ENCODE measurements at regions not wholly inside any gene's neighbourhood (a gene's known extent, or its start where the extent isn't known, plus 50 kb on each side); places are given as distances from the start of the nearest gene placed in this dataset.

DNA sequence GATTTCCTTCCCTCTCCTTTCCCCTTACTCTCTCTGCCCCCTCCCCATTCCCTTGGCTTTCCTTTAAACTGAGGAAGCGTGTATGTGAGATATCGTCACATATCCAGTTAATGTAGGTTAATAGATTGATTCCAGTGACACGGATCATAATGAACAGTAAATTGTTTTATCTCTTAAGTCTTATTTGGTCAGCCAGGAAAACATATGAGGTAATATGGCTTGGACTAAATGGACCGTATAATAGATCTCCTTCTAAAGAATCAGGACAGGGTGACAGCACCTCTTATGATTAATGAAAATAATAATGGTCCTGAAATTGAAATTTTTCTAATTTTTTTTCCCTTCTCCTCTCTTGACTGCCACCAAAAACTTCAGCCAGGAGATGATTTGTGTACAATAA, 779.8 kb upstream of the NR2F2 start:
- DNase-seq, result no peak

DNA sequence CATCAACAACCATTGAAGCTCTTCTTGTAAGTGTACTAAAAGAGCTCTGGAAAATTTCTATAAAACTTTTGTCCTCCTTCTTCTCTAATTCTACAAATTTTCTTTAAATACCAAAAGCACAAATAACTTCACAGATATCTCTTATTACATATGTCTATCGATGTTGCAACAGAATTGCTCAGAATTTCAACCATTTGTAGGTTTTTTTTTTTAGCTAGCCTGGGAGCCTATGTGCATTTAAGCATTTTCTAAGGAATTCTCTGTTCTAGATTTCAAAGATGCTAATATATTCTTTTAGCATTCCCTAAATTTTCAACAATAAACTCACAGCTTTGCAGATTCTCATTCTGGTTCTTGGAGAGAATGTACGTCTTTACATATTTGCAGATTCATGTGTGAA, 774.3 kb upstream of the NR2F2 start:
- DNase-seq, result no peak

DNA sequence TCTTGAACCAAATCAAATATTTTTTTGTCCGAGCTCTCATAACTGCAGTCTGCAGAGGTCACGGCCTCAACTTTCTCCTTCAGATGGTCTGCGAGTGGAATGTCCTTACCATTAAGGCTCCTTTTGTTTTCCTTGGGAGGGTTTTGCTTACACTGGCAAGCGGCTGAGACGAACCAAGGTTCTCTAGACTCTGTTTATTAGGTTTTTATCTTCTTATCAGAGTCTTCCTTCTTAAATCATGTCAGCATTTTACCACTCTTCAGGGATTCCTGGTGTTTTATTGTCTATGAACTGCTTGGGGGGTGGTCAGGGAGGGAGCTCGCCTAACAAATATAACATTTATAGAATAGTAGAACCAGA, 773.7 kb upstream of the NR2F2 start:
- DNase-seq, result no peak

DNA sequence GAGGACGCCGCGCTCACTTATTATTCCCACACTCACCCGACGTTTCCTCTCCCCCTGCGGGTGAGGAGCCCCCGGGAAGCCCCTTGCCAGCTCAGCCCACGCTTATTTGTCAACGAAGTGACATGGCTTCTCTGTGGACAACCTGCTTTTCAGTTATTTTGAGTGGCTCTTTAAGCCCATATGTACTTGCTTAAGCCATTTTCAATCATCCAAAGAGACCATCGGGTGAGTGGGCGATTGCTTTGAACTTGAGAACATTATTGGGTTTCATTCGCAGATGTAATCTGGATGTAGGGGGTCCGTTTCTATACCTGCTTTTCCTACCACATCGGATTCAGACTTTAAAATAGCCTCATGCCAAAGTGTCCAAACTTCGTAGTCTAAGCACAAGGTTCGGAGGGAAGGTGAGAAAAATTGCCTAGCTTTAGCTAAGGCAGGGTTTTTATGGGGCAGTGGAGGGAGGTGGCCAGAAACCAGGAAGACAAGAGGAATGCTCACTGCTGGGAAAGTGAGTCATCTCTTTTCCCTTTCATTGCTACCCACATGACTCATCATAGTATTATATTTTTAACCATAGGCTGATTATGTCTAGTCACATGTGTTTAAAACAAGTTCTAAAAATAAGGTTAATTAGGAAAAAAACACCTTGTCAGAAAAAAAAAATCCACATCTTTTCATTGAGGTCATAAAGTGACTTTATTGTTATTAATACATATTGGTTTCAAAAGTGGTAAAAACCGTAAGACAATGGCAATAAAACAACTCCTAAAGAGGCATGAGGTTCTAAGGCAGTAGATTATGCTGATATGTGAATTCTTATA, 773.1 kb upstream of the NR2F2 start:
- no peak for DNase-seq

DNA sequence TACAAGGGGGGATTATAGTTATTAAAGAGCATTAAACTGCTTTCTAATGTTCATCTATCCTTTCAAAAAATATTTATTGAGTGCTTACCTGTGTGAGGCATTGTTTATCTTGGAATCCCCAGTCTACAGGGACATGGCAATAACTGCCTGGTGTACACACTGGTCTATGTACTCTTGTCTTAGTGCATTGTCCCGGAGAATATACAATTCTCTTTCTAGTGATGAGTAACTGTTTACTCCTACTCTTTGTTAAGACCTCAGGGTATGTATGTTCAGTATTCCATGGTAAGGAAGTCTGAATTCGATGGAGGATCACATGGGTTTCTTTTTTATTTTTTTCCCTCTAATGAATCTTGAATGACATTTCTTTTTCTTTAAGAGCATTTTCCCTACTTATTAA, 772.4 kb upstream of the NR2F2 start:
- DNase-seq, result no peak

DNA sequence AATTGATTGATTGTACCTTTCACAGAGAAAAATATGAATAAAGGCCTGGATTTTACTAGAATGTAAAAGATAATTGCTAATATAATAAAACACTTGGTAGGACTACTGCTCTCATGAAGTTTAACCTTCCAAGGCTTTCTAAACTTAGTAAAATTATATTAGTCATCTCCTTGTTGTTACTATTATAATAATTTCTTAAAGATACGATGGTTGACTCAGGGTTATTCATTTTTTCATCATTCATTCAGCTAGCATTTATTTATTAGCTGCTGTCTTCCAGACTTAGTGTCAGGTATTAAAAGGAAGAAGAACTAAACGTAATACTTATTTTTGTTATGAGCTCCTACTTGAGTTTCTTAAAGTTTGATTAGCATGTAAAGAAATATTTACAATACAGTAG, 771.6 kb upstream of the NR2F2 start:
- DNase-seq, result no peak

DNA sequence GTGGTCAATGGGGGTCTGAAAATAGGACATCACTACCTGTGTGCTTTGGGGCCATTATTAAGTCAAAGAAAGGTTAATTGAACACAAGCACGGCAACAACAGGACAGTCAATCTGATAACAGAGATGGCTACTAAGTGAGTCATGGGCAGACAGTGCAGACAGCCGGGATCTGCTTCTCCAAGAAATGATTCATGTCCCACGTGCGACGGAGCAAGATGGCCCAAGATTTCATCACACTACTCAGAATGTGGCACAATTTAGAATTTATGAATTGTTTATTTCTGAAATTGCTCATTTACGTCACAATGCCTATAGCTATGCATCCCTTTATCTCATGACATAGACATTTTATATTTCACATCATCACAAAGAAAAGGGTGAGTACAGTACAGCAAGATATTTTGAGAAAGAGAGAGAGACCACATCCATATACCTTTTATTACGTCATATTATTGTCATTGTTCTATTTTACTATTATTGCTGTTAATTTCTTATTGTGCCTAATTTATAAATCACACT, 770.6 kb upstream of the NR2F2 start:
- no peak for DNase-seq

DNA sequence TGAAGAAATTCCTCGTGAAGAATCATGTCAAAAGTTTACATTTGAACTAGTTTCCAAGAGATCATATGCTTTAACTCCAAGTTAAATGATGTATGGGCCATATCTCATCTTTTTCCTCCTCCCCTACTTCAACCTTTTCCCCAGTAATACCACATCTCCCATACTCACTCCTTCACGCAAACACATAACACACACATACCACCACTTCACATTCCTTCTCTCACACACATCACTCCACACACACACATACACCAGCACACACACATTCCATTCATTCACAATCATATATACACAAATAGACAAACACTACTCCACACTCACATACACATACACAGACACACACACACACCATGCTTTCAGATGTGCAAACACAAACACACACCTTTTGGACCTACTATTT, 769.0 kb upstream of the NR2F2 start:
- no peak for DNase-seq

DNA sequence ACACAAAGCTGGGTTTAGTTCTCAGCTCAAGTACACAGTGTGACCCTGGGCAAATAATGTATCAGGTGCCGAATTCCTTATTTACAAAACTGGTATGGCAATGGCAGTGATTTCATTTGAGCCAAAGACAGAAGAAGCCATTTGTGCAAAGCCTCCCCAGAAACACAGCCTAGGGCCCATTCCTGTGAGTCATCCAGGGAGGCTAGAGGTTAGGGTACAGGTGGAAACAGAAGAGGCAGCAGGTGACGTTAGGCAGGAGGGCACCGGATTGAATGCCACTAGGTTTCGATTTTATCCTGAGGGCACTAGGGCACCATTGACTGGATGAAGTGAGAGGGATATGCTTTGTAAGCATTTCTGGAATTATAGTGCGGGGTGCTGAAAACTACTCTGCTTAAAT, 766.9 kb upstream of the NR2F2 start:
- no peak for DNase-seq

DNA sequence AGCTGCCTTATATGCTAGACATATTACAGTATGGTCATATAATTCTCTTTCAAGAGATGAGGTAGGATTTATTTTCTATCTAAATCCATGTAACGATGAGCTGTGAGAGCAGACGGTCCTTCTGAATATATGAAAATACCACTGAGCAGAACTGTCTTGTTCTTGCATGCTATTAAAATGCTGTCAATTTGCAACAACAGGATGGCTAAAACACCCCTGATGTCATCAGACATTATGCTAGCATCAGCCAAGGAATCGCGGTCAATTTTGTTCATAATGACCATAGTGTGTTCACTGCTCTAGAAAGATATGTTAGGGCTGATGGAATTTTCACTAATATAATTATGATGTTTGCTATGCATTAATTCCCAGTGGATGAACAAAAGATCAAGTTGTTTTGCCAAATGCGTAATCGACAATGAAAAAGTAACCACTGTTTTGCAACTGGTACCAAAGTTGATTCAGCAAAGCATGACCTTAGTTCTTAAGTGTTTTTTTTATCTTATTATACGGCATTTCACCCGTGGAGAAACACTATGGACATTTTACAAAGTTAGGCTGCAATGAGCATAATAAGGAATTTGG, 765.4 kb upstream of the NR2F2 start:
- no peak for DNase-seq

DNA sequence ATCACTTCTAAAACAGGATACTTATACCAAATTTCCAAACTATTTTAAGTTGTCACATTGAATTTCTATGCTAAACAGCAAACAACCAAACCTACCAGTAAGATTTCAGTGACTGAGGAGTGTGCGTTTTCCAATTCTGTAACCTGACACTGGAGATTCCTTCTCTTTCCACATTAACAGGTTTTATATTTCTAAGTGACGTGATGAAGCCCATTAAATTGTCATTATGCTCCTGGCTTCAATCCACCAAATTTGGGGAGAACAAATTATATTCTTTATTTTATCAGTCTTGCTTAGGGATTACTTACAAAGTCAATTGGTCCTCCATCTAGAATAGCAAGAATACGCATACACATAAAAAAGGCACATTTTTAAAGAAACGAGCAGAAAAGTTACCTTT, 764.8 kb upstream of the NR2F2 start:
- DNase-seq, result no peak

DNA sequence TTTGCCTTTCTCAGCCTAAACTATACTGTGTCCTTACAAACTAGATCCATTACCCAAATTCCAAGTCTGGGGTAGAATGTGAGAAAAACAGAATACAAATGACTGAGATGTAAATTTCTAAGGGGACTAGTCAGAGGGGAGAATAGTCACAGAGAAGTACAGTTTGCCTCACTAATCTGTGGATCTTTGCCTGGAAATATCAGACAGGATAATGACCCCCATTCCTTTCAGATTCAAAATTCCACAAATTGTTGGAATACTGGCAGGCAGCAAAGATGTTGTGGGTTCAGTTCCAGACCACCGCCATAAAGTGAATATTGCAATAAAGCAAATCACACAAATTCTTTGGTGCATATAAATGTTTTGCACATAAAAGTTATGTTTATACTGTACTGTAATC, 762.8 kb upstream of the NR2F2 start:
- no peak for DNase-seq

DNA sequence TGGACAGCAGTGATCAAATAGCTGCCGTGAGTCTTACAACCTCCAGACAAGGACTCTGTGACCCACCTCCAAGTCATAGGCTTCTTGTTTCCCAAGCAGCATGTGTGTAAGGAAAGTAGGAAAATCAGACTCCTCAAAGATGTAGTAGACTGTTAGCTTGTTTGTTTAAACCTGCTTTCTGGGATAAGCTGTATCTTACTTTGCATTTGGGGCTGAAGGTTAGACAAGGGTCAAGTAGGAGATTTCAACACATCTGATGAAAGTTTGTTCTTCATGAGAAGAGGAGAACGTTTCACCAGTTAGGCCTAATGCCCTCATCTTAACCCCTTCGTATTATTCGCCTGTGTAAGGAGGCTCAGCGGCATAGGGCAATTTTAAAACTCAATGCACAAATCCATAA, 756.4 kb upstream of the NR2F2 start:
- DNase-seq, result no peak

DNA sequence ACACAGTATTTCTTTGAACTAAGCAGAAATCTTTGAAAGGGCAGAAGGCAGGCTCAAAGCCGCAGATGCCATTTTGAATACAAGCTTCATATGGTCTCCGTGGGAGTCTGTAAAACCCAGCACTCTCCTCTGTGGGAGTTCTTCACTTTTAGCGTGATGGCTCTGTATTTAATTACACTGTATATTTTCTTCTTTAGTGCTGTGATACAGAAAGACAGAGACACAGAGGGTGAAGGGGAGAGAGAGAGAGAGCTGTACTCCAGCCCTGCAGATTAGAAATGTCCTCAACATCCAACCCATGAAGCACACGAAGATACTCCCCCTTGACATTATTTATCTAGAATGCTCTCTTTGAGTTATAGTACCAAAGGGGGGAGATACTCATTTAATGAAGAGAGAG, 752.6 kb upstream of the NR2F2 start:
- DNase-seq, result no peak

DNA sequence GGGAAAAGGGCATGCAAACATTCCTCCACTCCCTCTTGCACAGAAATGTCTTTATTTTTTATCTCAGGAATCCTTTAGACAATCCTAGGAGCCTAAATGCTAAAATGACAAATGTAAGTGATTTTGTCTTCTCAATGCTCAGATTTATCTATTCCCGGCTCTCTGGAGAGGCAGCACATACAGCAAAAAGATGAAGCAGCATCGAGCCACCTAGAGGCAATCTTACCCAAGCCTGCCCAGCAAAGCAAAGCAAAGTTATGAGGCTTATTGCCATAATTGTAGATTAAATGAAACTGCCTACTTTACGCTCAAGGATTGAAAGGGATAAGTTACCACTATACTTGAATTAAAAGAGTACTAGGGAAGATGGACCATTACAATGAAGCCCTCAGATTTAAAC, 750.4 kb upstream of the NR2F2 start:
- DNase-seq, result no peak

DNA sequence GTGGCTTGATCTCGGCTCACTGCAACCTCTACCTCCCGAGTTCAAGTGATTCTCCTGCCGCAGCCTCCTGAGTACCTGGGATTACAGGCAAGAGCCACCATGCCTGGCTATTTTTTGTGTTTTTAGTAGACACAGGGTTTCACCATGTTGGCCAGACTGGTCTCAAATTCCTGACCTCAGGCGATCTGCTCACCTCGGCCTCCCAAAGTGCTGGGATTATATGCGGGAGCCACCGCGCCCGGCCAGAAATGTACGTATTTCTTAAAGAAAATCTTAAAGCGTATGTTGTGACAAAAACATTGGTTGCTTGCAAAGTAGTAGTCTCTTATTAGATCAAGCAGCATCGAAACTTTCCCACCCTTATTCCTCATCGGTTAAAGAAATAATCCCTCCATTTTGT, 748.9 kb upstream of the NR2F2 start:
- DNase-seq, result no peak

DNA sequence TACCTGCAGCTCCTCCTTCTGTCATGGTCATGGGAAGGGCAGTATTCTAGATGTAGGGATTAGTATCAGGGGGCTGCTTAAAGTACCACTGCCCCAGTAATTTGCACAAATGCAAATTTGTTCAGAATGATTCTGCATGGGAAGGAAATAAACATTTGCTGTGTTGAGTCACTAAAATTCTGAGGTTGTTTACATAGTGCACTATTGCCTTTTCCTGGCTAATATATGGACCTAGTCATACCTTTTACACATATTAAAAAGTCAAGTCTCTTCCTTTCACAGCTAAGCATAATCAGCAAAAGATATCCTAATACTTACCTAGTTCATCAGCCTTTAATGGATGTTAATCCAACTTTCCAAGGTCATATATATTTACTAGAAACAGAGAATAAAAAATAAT, 746.4 kb upstream of the NR2F2 start:
- DNase-seq, result no peak

DNA sequence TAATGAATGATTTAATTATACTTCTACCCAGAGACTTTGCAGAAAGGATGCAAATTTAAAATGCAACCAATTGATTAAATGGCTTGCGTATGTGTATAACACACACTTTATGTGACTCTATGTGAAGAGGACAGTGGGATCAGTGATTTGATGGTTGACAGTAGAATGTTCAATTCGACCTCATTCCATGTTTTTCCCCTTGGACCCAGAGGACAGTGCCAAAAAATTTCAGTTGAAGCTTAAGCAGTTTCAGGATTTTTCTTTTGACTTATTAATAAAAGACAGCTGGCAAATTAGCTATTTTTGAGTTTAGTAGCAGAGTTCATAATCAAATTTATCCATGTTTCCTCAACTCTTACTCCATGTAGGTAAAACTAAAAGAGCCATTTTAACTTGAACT, 742.4 kb upstream of the NR2F2 start:
- DNase-seq, result no peak

DNA sequence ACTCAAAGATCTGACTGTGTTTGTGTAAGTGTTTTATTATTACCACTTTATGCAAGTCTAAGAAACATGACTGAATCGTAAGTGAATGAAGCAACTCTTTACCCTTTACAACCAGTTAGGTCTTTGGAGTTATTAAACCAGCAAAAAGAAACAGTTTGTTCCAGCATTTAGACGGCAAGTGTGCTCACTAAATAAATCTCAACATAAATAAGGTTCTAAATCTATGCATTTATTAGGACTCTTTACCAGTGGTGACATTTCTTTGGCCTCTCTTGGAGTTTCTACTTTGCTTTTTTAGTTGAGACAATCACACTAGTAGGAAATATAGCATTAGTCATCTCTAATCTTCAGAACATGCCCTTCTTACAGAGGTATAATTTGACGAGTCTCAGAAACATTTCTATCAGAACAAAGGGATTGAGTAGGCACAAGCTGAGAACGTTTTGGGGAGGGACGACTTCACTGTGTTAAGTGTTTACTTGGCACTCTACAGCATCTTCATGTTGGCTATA, 739.9 kb upstream of the NR2F2 start:
- no peak for DNase-seq

DNA sequence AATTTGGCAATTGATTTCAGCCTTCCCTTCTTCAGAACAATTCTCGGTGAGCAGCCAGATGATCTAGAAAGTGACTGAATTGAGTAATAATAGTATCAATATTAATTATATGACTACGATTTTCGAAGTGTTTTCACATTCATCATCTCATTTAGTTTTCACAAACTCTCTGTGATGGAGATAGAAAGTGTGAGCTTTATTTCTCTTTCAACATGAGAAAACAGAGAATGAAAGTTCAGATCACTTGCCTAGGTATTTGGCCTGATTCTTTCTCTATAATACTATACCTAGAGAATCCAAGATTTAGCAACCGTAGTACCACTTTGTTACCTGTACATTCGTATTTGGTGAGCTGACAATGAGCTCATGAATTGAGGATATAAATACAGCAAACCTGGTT, 739.2 kb upstream of the NR2F2 start:
- no peak for DNase-seq

DNA sequence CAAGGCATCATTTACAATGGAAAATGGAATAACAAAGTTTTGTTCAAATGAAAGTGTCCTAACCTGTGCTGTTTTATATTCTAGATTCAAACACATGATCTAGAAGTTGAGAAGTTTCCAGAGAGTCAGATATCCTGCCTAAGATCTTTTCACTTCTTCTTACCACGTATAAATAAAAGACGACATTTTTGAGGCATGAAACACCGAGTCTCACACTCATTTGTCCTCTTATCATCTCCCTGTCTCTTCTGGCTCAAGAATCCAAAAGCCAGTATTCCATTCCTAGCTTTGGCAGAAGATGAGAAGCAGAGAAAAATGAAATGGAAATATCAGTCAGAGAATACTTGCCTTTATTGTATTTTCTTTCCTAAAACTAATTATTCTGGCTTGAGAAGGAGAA, 738.6 kb upstream of the NR2F2 start:
- no peak for DNase-seq

DNA sequence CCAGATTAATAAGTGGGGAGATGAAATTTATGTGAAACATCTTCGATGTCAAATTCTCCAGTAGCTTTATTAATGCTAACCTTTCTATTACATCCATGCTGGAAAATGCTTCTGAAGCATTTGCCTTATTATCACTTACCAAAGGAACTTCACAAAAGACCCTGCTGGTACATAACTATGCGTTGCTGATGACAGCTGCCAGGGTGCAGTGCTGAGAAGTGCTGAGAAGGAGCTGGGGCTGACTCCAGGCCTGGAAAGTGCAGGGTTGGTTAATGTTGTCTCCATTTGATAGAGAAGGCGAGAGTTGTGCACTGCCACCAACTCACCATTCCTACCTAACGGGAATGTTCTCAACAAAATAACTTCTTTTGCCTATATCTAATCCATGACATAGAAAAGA, 736.0 kb upstream of the NR2F2 start:
- no peak for DNase-seq

DNA sequence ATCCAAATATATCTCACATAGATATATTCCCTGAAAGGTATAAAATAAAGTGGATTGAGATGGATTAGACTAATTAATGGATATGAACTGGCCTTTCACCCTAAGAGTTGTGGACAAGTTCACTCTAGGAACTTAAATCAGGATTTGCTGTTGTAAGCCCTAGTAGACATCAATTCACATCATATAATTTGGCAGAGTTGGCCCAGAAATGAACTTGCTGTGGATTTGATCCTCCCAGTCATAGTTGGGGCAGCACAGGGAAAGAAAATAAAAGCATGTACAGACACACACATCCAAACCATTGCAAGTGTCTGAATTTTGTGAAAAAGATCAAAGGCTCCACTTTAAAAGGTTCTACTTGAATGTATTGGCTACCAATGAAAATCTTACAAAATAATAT, 734.7 kb upstream of the NR2F2 start:
- DNase-seq, result no peak

DNA sequence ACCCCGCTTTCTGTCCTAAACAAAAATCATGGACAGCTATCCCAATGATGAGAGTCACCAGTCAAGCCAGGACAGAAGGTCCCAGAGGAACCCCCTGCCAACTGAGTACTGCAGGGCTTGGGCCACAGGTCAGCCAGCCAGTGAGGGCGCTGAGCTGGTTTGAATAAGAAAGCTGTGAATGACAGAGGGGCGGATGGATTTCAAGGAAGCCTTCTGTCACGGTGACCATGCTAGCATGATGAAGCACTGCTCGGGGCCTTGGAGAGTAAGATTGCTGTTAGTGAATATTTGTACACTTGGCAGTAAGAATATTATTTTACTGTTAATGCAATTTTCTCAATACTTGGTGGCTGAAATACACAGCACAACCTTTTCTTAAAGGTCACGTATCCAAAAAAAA, 734.0 kb upstream of the NR2F2 start:
- DNase-seq, result no peak
